ENCODE measurements at regions not wholly inside any gene's neighbourhood (a gene's known extent, or its start where the extent isn't known, plus 50 kb on each side); places are given as distances from the start of the nearest gene placed in this dataset.

DNA sequence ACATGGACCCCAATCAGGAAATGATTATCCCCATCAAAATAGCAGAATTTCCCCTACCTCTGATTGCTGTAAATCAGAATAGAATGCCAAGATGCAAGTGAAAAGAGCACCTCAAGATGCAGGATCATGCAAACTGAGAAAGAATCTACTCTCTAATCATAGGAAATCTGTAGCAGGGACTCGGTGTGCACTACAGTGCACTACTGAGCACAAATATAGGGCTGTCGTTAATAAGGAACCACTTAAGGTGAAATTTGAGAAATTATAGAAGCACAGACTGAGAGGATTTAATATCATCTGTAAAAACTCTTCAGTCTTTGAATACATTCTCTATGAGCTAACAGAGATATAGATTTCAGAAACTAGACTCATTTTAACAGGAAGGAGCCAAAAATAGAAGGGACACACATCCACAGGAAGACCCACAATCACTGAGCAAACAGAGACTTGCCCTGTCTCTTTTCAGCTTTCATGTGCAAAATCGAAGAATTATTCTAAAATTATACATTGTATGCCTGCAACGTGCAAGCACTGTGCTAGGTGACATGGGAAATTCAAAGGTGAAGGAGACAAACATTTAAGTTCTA lies 278.3 kb downstream of the HIVEP2 start:
- TF ChIP-seq CTCF (conservative IDR thresholded peaks at IDR 0.05; ENCODE audit: low read length), result no peak
- no peak for TF ChIP-seq EZH2phosphoT487 (IDR thresholded peaks at IDR 0.05; ENCODE audit: borderline replicate concordance, low read depth, low read length)
